GM19463 (cell line): ENCODE measurements at regions not wholly inside any gene's neighbourhood (a gene's known extent, or its start where the extent isn't known, plus 50 kb on each side); places are given as distances from the start of the nearest gene placed in this dataset.

Experiments used
- ATAC-seq: cut with Tn5 transposase; IDR thresholded peaks from one replicate; pipeline ENCODE4 v1.9.1; 2021; ENCODE audit warnings: mild to moderate bottlenecking, moderate library complexity; ENCODE audit not compliant: unreplicated experiment

DNA sequence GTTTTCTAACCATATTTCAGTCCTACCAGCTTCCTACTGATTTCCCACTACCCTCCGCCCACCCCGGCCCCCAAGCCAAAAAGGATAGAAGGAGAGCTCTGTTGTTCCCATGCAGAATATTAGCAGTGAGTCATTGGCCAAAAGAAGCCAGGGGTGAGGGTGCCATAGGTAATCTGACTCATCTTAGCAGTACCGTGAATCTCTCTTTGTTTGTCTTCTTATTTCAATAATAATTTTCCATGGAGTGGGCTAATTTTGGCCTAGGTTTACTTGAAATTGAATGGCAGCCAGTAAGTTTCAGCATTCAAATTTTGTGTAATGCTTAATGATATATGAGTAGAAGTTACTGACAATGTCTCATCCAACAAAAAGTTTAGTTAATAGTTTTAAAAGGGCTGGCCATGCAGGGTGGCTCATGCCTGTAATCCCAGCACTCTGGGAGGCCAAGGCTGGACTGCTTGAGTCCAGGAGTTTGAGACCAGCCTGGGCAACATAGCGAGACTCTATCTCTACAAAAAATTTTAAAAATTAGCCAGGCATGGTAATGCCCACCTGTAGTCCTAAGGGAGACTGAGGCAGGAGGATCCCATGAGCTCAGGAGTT lies 74.2 kb downstream of the C9orf152 start:
- no peak for ATAC-seq

DNA sequence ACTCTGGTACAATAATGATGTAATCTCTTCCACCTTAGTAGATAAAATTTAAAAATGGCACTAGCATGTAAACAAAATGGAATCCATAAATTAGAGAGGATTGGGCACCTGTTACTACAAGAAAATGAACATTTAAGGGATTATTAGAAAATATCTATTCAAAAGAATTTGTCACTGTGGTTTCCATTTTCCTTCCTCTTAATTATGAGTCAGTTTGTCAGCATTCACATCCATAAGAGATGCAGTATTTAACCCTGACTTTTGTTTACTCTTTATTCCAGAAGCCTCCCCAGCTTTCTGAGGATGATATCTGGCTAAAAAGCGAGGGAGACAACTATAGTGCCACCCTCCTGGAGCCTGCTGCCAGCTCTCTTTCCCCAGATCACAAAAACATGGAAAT lies 72.1 kb downstream of the C9orf152 start:
- ATAC-seq: no peak

DNA sequence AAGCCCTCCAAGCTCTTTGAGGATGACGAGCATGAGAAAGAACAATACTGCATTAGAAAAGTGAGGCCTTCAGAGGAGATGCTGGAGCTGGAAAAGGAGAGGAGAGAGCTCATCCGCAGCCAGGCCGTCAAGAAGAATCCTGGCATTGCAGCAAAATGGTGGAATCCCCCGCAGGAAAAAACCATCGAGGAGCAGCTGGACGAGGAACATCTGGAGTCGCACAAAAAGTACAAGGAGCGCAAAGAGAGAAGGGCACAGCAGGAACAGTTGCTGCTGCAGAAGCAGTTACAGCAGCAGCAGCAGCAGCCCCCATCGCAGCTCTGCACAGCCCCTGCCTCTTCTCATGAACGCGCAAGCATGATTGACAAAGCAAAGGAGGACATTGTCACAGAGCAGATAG lies 71.2 kb downstream of the C9orf152 start:
- no peak for ATAC-seq

DNA sequence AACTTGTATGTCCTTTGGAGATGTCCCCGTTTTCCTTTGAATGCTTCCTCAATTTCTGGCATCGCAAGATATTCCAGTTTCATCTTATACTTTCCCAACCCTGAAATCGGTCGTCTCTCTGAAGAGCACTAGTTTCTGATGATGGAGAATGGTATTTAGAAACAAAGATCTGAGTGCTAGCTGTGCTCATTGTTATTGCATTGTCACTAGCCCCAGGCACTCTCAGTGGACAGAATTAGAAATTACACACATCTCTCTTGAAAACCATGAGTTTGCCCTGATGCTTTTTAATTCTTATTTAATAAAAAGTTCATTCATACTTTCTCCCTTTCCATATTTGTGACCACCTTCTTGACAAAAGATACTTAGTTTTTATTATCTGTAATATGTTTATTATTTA lies 67.7 kb downstream of the C9orf152 start:
- no peak for ATAC-seq

DNA sequence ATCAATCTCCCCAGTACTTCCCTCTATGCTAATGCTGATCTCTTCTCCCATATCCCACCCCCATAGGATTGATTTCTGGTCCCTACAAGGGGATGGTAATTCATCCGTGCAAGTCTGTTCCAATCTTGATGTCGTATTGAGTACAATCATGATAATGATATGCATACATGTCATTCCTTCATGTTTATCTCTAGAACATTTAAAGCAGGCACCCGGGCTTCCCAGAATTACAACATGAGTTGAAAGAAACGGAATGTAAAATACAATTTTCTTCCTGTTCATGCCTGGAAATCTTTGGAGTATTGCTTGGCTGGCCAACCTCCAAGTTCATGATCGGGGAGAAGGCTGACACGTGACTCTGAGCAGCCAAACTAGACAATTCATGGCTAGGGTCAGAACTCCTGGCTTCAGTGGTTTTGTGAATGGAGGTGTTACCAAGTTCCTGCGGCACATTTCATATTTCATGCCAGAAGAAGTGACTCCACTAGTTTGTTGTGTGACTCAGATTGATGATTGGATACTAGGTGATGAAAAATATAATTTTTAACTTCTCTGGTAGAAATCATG lies 66.6 kb downstream of the C9orf152 start:
- no peak for ATAC-seq

DNA sequence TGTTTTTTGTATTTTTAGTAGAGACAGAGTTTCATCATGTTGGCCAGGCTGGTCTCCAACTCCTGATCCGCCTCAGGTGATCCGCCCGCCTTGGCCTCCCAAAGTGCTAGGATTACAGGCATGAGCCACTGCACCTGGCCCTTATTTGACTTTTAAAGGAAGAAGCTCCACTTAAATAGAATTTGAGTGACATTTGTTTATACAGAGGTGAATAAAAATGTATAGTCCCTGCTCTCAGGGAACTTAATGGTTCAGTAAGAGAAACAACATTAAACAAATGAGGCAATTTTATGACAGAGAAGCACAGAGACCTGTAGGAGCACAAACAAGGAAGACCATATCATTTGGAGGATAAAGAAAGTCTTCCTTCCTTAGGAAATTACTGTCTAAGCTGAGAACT lies 65.7 kb downstream of the C9orf152 start:
- ATAC-seq: no peak

DNA sequence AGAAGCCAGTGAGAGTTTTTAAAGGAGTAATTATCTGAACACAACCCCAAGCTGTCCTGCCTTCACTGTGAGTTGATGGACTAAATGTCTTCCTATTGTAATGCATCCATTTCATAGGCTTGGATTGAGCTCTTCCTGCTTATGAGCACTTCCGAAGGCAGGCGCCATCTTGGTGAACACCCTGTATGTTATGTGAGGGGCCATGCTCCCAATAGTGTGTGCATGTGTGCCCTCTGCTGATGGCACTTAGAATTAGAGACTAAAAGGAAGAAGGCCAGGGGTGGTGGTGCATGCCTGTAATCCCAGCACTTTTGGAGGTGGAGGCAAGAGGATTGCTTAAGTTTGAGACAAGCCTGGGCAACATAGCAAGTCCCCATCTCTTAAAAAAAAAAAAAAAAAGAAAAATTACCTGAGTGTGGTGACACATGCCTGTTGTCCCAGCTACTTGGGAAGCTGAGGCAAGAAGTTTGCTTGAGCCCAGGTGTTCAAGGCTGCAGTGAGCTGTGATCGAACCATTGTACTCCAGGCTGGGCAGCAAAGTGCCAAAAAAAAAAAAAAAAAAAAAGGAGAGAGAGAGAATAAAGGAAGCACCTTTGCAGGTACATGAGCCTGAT lies 65.0 kb downstream of the C9orf152 start:
- no peak for ATAC-seq

DNA sequence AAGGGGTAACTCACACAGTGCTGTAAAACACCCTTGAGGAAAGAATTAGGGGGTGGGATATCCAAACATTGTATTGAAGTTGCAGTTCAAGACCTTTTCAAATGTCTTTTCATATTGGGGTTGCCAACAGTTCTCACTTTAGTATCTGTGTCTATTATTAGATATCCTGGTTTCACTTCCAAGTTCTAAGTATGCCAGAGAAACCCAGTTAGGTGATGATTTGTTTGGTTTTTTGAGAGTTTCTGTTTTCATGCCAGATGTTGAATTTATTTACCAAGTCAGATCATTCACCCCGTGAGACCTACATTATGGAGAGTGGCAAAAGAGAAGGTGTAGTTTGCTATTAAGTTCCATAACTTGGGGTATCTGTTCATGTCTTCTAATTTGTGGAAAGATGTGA lies 64.5 kb downstream of the C9orf152 start:
- peak; percentile 36 for ATAC-seq

DNA sequence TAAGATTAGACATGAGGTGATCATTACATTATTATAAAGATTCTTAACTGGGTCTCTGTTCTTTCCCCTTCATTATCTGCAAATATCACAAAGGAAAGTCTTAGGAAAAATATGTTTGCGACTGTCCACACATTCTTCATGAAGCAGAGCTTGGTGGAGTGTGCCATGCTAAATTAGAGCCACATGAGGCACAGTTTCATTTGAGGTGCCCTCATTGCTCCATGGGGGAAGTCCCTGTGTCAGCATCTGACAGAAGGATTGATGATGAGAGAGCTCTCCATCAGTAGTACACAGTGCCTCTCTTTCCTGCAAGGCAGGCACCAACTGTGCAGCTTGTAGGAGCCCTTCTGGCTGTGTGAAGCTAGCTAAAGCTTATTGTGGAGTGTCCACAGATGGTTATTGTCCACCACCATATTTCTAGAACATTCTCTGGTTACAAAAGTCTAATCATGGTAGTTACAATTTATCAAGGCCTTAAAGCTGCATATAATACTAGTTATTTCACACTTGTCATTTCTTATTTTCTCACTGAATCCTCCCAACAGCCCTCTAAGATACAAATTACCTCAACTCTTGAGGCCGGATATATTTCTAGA lies 63.9 kb downstream of the C9orf152 start:
- peak; percentile 68 for ATAC-seq

DNA sequence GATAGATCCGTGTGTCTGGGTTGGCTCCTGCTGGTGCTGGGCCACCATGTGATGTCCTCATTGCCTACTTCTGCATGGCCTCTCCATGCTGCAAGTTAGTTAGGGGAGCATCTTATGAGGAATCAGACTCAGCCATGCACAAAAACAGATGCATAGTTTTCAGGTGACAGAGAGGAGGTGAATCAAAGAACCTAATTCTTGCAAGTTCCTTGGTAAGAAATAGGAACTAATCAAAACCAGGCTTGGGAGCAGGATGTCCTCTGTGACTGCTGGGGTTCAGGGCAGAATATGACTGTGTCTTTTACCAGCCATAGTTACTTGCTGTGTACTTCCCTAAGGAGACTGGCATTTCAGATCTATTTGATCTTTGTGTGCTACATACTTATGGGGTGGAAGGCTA lies 61.6 kb downstream of the C9orf152 start:
- ATAC-seq: no peak

DNA sequence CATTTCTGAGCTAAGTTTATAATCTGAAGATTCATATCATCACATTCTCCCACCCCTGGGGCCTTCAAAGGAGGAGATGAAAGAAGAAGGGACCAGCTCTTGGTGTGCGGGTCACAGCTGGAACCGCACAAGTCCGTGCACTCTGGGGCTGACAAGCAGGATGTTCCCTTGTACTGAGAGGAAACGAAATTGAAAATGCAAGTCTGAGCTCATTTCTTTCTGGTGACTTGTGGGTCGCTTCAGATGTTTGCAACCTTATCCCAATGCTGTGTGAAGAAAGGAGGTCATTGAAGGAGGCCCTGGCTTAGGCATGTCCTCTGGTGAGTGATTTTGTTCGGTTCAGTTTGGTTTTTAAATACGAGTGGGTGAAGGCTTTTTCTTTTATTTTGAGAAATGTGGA lies 59.6 kb downstream of the C9orf152 start:
- ATAC-seq: peak; percentile 67

DNA sequence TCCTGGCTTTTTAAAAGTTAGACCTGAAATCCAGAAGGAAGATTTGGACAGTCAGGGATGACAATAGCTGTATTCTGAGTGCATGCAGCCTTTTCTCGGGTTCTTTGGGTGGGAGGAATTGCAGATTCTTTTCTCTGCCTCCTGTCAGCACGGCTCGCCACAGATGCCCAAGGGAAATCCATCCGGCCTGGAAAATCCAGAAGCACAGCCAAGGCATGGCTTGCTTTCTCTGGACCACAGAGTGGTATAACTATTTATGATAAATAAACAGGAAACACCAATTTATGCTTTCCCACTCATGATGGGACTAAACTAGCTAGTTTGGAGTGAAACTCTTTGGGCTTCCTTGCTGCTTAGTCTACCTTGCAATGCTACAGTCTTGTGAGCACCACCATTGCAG lies 59.1 kb downstream of the C9orf152 start:
- no peak for ATAC-seq
